Keratinocyte (primary cell): ENCODE measurements at regions not wholly inside any gene's neighbourhood (a gene's known extent, or its start where the extent isn't known, plus 50 kb on each side); places are given as distances from the start of the nearest gene placed in this dataset.

ENCODE experiments used
- DNase-seq: peaks from one replicate; pipeline ENCODE4 v3.0.0-alpha.2; 2011; ENCODE audit warnings: low read depth, missing footprints, low spot score
- FAIRE-seq: peaks from 2 replicates; lab custom pipeline; 2011; peaks lifted over from hg19 to GRCh38; lab: Jason Lieb, UNC
- H2AFZ ChIP-seq: 2 replicates; pipeline ENCODE4 v1.6.0; 2012; ENCODE audit warnings: low read length, control low read depth, inconsistent platforms; ENCODE audit not compliant: control insufficient read depth
- H3K27ac ChIP-seq: 2 replicates; pipeline ENCODE4 v1.5.1; 2011; ENCODE audit warnings: low read length; ENCODE audit not compliant: control insufficient read depth, insufficient read depth
- H3K27me3 ChIP-seq: 3 replicates; pipeline ENCODE4 v1.6.0; 2011; ENCODE audit warnings: low read length; ENCODE audit not compliant: control insufficient read depth, insufficient read depth; ENCODE audit errors: extremely low read depth
- H3K36me3 ChIP-seq, 2 experiments: 2 replicates in 1 of 2; 3 replicates in 1 of 2; pipeline ENCODE4 v1.5.1; 2011; ENCODE audit warnings: low read length in 2 of 2, mild to moderate bottlenecking in 1 of 2; ENCODE audit not compliant: control insufficient read depth in 2 of 2, insufficient read depth in 2 of 2; ENCODE audit errors: extremely low read depth in 1 of 2
- H3K4me1 ChIP-seq: 3 replicates; pipeline ENCODE4 v1.5.1; 2011; ENCODE audit warnings: low read length; ENCODE audit not compliant: control insufficient read depth, insufficient read depth; ENCODE audit errors: extremely low read depth
- H3K4me2 ChIP-seq: 3 replicates; pipeline ENCODE4 v1.6.0; 2011; ENCODE audit warnings: low read depth, low read length; ENCODE audit not compliant: control insufficient read depth, insufficient read depth; ENCODE audit errors: extremely low read depth
- H3K4me3 ChIP-seq, 3 experiments: fragments of 200-600 bp in 1 of 3; sonication (generic) in 1 of 3; 2 replicates in 2 of 3; 3 replicates in 1 of 3; pipeline ENCODE4 v1.5.1; 2011 to 2016; ENCODE audit warnings: low read length in 3 of 3, mild to moderate bottlenecking in 3 of 3, control low read depth in 2 of 3, inconsistent platforms in 1 of 3, low read depth in 1 of 3, mixed read lengths in 1 of 3, mixed run types in 1 of 3, moderate library complexity in 1 of 3; ENCODE audit not compliant: control insufficient read depth in 2 of 3, insufficient read depth in 2 of 3; ENCODE audit errors: extremely low read depth in 1 of 3
- H3K79me2 ChIP-seq: 2 replicates; pipeline ENCODE4 v1.6.0; 2012; ENCODE audit warnings: low read length; ENCODE audit not compliant: control insufficient read depth, insufficient read depth
- H3K9ac ChIP-seq: 3 replicates; pipeline ENCODE4 v1.6.0; 2011; ENCODE audit warnings: low read length; ENCODE audit not compliant: control insufficient read depth, insufficient read depth; ENCODE audit errors: extremely low read depth
- H3K9me1 ChIP-seq: 3 replicates; pipeline ENCODE4 v1.6.0; 2011; ENCODE audit warnings: low read length; ENCODE audit not compliant: control insufficient read depth, insufficient read depth; ENCODE audit errors: extremely low read depth
- H3K9me3 ChIP-seq: 2 replicates; pipeline ENCODE4 v1.5.1; 2012; ENCODE audit warnings: low read depth, low read length; ENCODE audit not compliant: control insufficient read depth
- H4K20me1 ChIP-seq: 3 replicates; pipeline ENCODE4 v1.6.0; 2011; ENCODE audit warnings: low read length; ENCODE audit not compliant: control insufficient read depth, insufficient read depth; ENCODE audit errors: extremely low read depth
- CTCF ChIP-seq, 3 experiments: IDR thresholded peaks in 1 of 3; conservative IDR thresholded peaks in 1 of 3; optimal IDR thresholded peaks in 1 of 3; 2 replicates in 2 of 3; 3 replicates in 1 of 3; pipeline versions ENCODE3 to v1.5.1; 2011; ENCODE audit warnings: low read length in 3 of 3, mild to moderate bottlenecking in 3 of 3, moderate library complexity in 2 of 3, control low read depth in 1 of 3, inconsistent platforms in 1 of 3; ENCODE audit not compliant: insufficient read depth in 2 of 3; ENCODE audit errors: extremely low read depth in 1 of 3
- EZH2 ChIP-seq: IDR thresholded peaks from one replicate; pipeline ENCODE4 v1.6.1; 2012; ENCODE audit warnings: inconsistent platforms, mild to moderate bottlenecking, low read length, moderate library complexity
- dilution Hi-C: fragments of 300-500 bp; cut with MboI; formaldehyde crosslinking; loops from one replicate; pipeline ENCODE4 v1.7.0; 2020; ENCODE audit warnings: low sequenced_read_pairs; ENCODE audit not compliant: extremely low pct_ligation_motif_present

GRCh38 chr3:161781381-161781780 is 284.8 kb downstream of the OTOL1 start:
- Histone ChIP-seq H3K9me1 (no peaks in the 10 kb centered on the region), H3K27me3 (no peaks in the 10 kb centered on the region), H3K9me3 (no peaks in the 10 kb centered on the region), H3K27ac (no peak overlapping the region), H3K4me3 (no peak overlapping the region), H3K79me2 (no peaks in the 10 kb centered on the region), H2AFZ (no peak overlapping the region), H4K20me1 (no peaks in the 10 kb centered on the region), H3K36me3 (no peaks in the 10 kb centered on the region), H3K4me2 (no peak overlapping the region), H3K9ac (no peak overlapping the region), H3K4me1 (no peaks in the 10 kb centered on the region)
- DNase-seq: no peak
- TF ChIP-seq CTCF (optimal IDR thresholded peaks at IDR 0.05 in 1 of 3, IDR thresholded peaks at IDR 0.05 in 1 of 3, conservative IDR thresholded peaks at IDR 0.05 in 1 of 3; ENCODE audit: extremely low read depth in 1 of 3, insufficient read depth in 2 of 3, low read length in 3 of 3): no peak
- TF ChIP-seq EZH2: no peak
- no peak for FAIRE-seq
- dilution Hi-C loops: no loop called here

GRCh38 chr3:161793194-161793930 is 296.8 kb downstream of the OTOL1 start:
- H2AFZ ChIP-seq: no peak overlapping the region
- no peaks in the 10 kb centered on the region for H3K27me3 ChIP-seq
- H4K20me1 ChIP-seq: no peaks in the 10 kb centered on the region
- TF ChIP-seq CTCF (optimal IDR thresholded peaks at IDR 0.05 in 1 of 3, IDR thresholded peaks at IDR 0.05 in 1 of 3, conservative IDR thresholded peaks at IDR 0.05 in 1 of 3; ENCODE audit: extremely low read depth in 1 of 3, insufficient read depth in 2 of 3, low read length in 3 of 3) (no peak), EZH2 (no peak)
- H3K4me1 ChIP-seq: no peaks in the 10 kb centered on the region
- H3K27ac ChIP-seq: no peak overlapping the region
- H3K9me1 ChIP-seq: no peaks in the 10 kb centered on the region
- H3K79me2 ChIP-seq: no peaks in the 10 kb centered on the region
- H3K9ac ChIP-seq: no peak overlapping the region
- H3K9me3 ChIP-seq: no peaks in the 10 kb centered on the region
- no peak overlapping the region for H3K4me2 ChIP-seq
- FAIRE-seq (no peak), DNase-seq (no peak)
- no peaks in the 10 kb centered on the region for H3K36me3 ChIP-seq
- dilution Hi-C loops: no loop called here
- no peak overlapping the region for H3K4me3 ChIP-seq
